Trophoblast cell (in vitro differentiated cells and primary cell): ENCODE measurements at regions not wholly inside any gene's neighbourhood (a gene's known extent, or its start where the extent isn't known, plus 50 kb on each side); places are given as distances from the start of the nearest gene placed in this dataset.

Experiments
- DNase-seq, 2 donors: peaks; one replicate each; pipeline ENCODE4 v3.0.0-alpha.2; 2016
- H2AFZ ChIP-seq: 2 replicates; pipeline ENCODE4 v1.6.1; 2013; ENCODE audit warnings: low read length, moderate library complexity, mild to moderate bottlenecking; ENCODE audit not compliant: insufficient read depth, poor library complexity
- H2AK5ac ChIP-seq: 2 replicates; pipeline ENCODE4 v1.6.1; 2013; ENCODE audit warnings: mild to moderate bottlenecking, low read length
- H2BK120ac ChIP-seq: 2 replicates; pipeline ENCODE4 v1.6.1; 2013; ENCODE audit warnings: low read length, mild to moderate bottlenecking, moderate library complexity; ENCODE audit not compliant: insufficient read depth, poor library complexity
- H2BK12ac ChIP-seq: 2 replicates; pipeline ENCODE4 v1.6.1; 2013; ENCODE audit warnings: mild to moderate bottlenecking, low read length, moderate library complexity
- H2BK5ac ChIP-seq: 2 replicates; pipeline ENCODE4 v1.6.1; 2013; ENCODE audit warnings: low read length, low read depth, moderate library complexity, mild to moderate bottlenecking; ENCODE audit not compliant: poor library complexity
- H3K14ac ChIP-seq: 2 replicates; pipeline ENCODE4 v1.6.1; 2013; ENCODE audit warnings: mild to moderate bottlenecking, low read length
- H3K18ac ChIP-seq: 2 replicates; pipeline ENCODE4 v1.6.1; 2013; ENCODE audit warnings: mild to moderate bottlenecking, low read length
- H3K23ac ChIP-seq: 2 replicates; pipeline ENCODE4 v1.6.1; 2013; ENCODE audit warnings: low read length
- H3K27ac ChIP-seq: 2 replicates; pipeline ENCODE4 v1.5.1; 2013; ENCODE audit warnings: low read depth, mild to moderate bottlenecking, inconsistent platforms, low read length, moderate library complexity
- H3K27me3 ChIP-seq: 2 replicates; pipeline ENCODE4 v1.6.1; 2013; ENCODE audit warnings: inconsistent platforms, mild to moderate bottlenecking, low read length, moderate library complexity; ENCODE audit not compliant: insufficient read depth
- H3K36me3 ChIP-seq, 2 experiments: 1 replicate in 1 of 2; 2 replicates in 1 of 2; pipeline ENCODE4 v1.6.1; 2013; ENCODE audit warnings: low read length in 2 of 2, mild to moderate bottlenecking in 2 of 2, moderate library complexity in 1 of 2; ENCODE audit not compliant: insufficient read depth in 2 of 2, control insufficient read depth in 1 of 2
- H3K4ac ChIP-seq: 2 replicates; pipeline ENCODE4 v1.6.1; 2013; ENCODE audit warnings: low read depth, mild to moderate bottlenecking, low read length, moderate library complexity
- H3K4me1 ChIP-seq, 2 experiments: 1 replicate in 1 of 2; 2 replicates in 1 of 2; pipeline ENCODE4 v1.6.1; 2013; ENCODE audit warnings: low read length in 2 of 2, mild to moderate bottlenecking in 2 of 2, moderate library complexity in 1 of 2; ENCODE audit not compliant: insufficient read depth in 2 of 2, control insufficient read depth in 1 of 2
- H3K4me2 ChIP-seq: 2 replicates; pipeline ENCODE4 v1.6.1; 2013; ENCODE audit warnings: inconsistent platforms, mild to moderate bottlenecking, low read length, moderate library complexity
- H3K4me3 ChIP-seq: 2 replicates; pipeline ENCODE4 v1.5.1; 2013; ENCODE audit warnings: mild to moderate bottlenecking, low read depth, low read length, inconsistent platforms
- H3K79me1 ChIP-seq: one replicate; pipeline ENCODE4 v1.6.1; 2013; ENCODE audit warnings: low read length
- H3K79me2 ChIP-seq: 2 replicates; pipeline ENCODE4 v1.6.1; 2013; ENCODE audit warnings: low read length, mild to moderate bottlenecking; ENCODE audit not compliant: control insufficient read depth, insufficient read depth, poor library complexity
- H3K9ac ChIP-seq: 2 replicates; pipeline ENCODE4 v1.6.1; 2013; ENCODE audit warnings: mild to moderate bottlenecking, low read length
- H3K9me3 ChIP-seq: 2 replicates; pipeline ENCODE4 v1.6.1; 2013; ENCODE audit warnings: low read depth, mild to moderate bottlenecking, control low read depth, inconsistent platforms, low read length; ENCODE audit not compliant: insufficient read depth
- H4K12ac ChIP-seq: 2 replicates; pipeline ENCODE4 v1.6.1; 2013; ENCODE audit warnings: low read depth, mild to moderate bottlenecking, low read length, moderate library complexity
- H4K8ac ChIP-seq: 2 replicates; pipeline ENCODE4 v1.6.1; 2013; ENCODE audit warnings: low read depth, mild to moderate bottlenecking, low read length, moderate library complexity
- H4K91ac ChIP-seq: one replicate; pipeline ENCODE4 v1.6.1; 2013; ENCODE audit warnings: low read depth, mild to moderate bottlenecking, low read length, moderate library complexity
- WGBS: extraction: QIAGEN DNeasy Blood & Tissue Kit; methylation state at CpG from one replicate; pipeline ENCODE4 v1.1.7; 2013; ENCODE audit warnings: missing lambda C conversion rate; ENCODE audit not compliant: insufficient read length, insufficient coverage; ENCODE audit errors: extremely low coverage; 5-methylcytosine and 5-hydroxymethylcytosine counted together

DNA sequence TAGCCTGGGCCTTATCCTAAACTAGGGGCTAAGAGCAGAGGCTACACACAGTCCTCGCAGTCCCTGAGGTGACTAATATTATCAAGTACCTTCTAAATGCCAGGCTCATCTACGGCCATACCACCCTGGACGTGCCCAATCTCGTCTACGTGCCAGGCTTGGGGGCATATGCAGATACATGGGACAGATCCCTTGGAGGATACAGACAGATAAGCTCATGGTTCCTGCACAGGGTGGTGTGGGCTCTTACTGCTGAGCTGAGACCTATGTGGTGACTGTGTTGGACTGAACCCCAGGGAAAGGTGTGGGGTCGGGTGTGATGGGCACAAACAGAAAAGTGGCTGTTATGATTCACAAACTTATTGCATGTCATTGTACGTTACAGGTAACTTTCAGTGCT, 268.4 kb upstream of the NEBL start:
- Histone ChIP-seq H2BK5ac (no peak overlapping the region), H3K18ac (no peak overlapping the region), H4K8ac (no peak overlapping the region), H2BK12ac (no peak overlapping the region), H3K4me2 (no peak overlapping the region), H2BK120ac (no peak overlapping the region), H3K23ac (no peak overlapping the region), H3K27ac (no peak overlapping the region), H3K9me3 (no peaks in the 10 kb centered on the region), H2AK5ac (no peak overlapping the region), H3K4me1 (peaks cover 0 to 2% of the 10 kb centered on the region in 2 experiments), H3K4me3 (no peak overlapping the region), H3K9ac (no peak overlapping the region), H3K27me3 (no peaks in the 10 kb centered on the region), H3K36me3 (peaks cover 0 to 2% of the 10 kb centered on the region in 2 experiments), H3K79me1 (no peaks in the 10 kb centered on the region), H4K12ac (no peak overlapping the region), H3K79me2 (no peaks in the 10 kb centered on the region), H4K91ac (no peak overlapping the region), H3K4ac (no peak overlapping the region), H2AFZ (no peak overlapping the region), H3K14ac (no peak overlapping the region)
- no peak for DNase-seq
- WGBS = no CpG with 5 or more reads among the region's 7 CpGs

DNA sequence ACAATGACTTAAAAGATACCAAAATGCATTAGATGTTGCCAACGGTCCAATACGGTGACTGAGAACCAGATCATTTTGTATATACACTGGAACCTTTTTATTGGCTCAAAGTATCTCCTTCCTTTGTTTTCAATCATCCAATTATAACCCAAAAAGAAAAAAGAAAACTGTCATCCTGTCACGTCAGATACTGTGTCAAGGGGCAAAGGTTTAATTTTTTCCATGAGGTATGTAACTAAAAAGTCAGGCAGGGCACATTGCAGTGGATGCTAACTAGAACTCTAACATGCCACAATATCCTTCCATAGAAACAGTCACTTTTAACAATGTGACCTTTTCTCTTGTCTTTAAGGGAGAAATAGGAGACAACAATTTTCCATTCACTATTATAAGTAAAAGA, 267.6 kb upstream of the NEBL start:
- H3K18ac ChIP-seq = no peak overlapping the region
- H3K14ac ChIP-seq = no peak overlapping the region
- H2BK5ac ChIP-seq = no peak overlapping the region
- H2BK12ac ChIP-seq = no peak overlapping the region
- H4K12ac ChIP-seq = no peak overlapping the region
- no peak overlapping the region for H3K4me3 ChIP-seq
- no peak overlapping the region for H4K91ac ChIP-seq
- H3K27me3 ChIP-seq = no peaks in the 10 kb centered on the region
- H3K23ac ChIP-seq = no peak overlapping the region
- DNase-seq = no peak
- H2BK120ac ChIP-seq = no peak overlapping the region
- H4K8ac ChIP-seq = no peak overlapping the region
- no peak overlapping the region for H2AFZ ChIP-seq
- no peaks in the 10 kb centered on the region for H3K79me2 ChIP-seq
- H2AK5ac ChIP-seq = no peak overlapping the region
- H3K4me2 ChIP-seq = no peak overlapping the region
- H3K9me3 ChIP-seq = no peaks in the 10 kb centered on the region
- H3K27ac ChIP-seq = no peak overlapping the region
- H3K4ac ChIP-seq = no peak overlapping the region
- peaks cover 0 to 2% of the 10 kb centered on the region in 2 experiments for H3K36me3 ChIP-seq
- no CpG with 5 or more reads among the region's 3 CpGs for WGBS
- peaks cover 0 to 2% of the 10 kb centered on the region in 2 experiments for H3K4me1 ChIP-seq
- H3K9ac ChIP-seq = no peak overlapping the region
- H3K79me1 ChIP-seq = no peaks in the 10 kb centered on the region

DNA sequence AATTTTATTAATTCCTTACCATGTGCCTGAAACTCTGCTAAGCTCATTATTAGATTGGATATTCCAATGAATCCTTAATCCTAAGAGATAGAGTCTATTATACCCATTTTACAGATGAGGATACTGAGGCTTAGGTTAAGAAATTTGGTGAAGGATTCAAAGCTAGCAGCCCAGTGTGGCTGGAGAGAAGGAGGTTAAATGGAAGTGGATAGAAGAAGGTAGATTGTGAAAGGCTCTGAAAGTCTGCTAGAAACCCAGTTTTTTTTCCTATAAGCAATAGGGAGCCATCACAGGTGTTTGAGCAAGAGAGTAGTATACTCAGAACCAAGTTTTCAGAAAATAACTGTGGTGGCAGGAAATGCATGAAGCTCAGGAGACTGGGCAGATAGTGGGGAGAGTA, 265.8 kb upstream of the NEBL start:
- Histone ChIP-seq H3K4me2 (no peak overlapping the region), H3K9ac (no peak overlapping the region), H2BK120ac (no peak overlapping the region), H3K9me3 (no peaks in the 10 kb centered on the region), H4K91ac (no peak overlapping the region), H2AK5ac (no peak overlapping the region), H4K12ac (no peak overlapping the region), H3K36me3 (peaks cover 0 to 2% of the 10 kb centered on the region in 2 experiments), H3K18ac (no peak overlapping the region), H3K4ac (no peak overlapping the region), H2AFZ (no peak overlapping the region), H3K4me3 (no peak overlapping the region), H3K79me1 (no peaks in the 10 kb centered on the region), H2BK12ac (no peak overlapping the region), H2BK5ac (no peak overlapping the region), H3K27ac (no peak overlapping the region), H3K14ac (no peak overlapping the region), H3K27me3 (no peaks in the 10 kb centered on the region), H4K8ac (no peak overlapping the region), H3K79me2 (no peaks in the 10 kb centered on the region), H3K4me1 (no peaks in the 10 kb centered on the region), H3K23ac (no peak overlapping the region)
- DNase-seq = no peak

DNA sequence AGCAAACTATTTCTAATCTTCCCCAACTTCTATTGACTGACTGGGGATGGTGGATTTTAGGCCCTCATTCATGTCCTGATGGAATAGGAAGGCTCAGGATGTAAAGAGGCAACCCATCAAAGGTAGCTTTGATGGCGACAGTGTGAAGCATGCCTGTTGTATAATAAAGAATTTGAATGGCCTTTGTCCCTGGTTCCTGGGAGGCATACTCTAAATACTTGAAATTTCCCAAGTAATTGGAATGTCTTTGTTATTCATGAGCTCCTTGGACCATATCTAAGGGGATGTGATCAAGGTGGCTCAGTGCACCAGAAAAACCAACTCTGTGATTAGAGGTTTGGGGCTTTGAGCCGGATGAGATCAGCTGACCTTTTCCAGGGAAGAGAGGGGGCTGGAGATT, 264.5 kb upstream of the NEBL start:
- WGBS = no CpG with 5 or more reads among the region's 2 CpGs
- Histone ChIP-seq H3K23ac (no peak overlapping the region), H3K36me3 (peaks cover 0 to 2% of the 10 kb centered on the region in 2 experiments), H3K79me1 (no peaks in the 10 kb centered on the region), H3K14ac (no peak overlapping the region), H3K4me1 (no peaks in the 10 kb centered on the region), H4K91ac (no peak overlapping the region), H3K27me3 (no peaks in the 10 kb centered on the region), H4K8ac (no peak overlapping the region), H2BK12ac (no peak overlapping the region), H2BK120ac (no peak overlapping the region), H3K79me2 (no peaks in the 10 kb centered on the region), H3K9ac (no peak overlapping the region), H3K4me2 (no peak overlapping the region), H2AK5ac (no peak overlapping the region), H3K27ac (no peak overlapping the region), H3K4ac (no peak overlapping the region), H2BK5ac (no peak overlapping the region), H4K12ac (no peak overlapping the region), H3K4me3 (no peak overlapping the region), H3K18ac (no peak overlapping the region), H2AFZ (no peak overlapping the region), H3K9me3 (no peaks in the 10 kb centered on the region)
- DNase-seq = peak in 1 of 2 donors; percentile 44
